SU-DHL-6 (cell line): ENCODE measurements at regions not wholly inside any gene's neighbourhood (a gene's known extent, or its start where the extent isn't known, plus 50 kb on each side); places are given as distances from the start of the nearest gene placed in this dataset.

Experiments
- EZH2phosphoT487 ChIP-seq: fragments of 200-600 bp; sonication (generic), shearing (Covaris generic); conservative IDR thresholded peaks from 2 replicates; pipeline ENCODE4 v1.6.1; 2018; ENCODE audit warnings: mild to moderate bottlenecking, antibody characterized with exemption, low read length, moderate library complexity, mixed read lengths
- TF ChIP-seq, protein P1 (sequence below): fragments of 200-600 bp; sonication (generic); IDR thresholded peaks from one replicate; pipeline ENCODE4 v1.5.1; 2017; ENCODE audit warnings: antibody characterized with exemption, mild to moderate bottlenecking, low read length, moderate library complexity; ENCODE audit not compliant: insufficient read depth, poor library complexity, severe bottlenecking

DNA sequence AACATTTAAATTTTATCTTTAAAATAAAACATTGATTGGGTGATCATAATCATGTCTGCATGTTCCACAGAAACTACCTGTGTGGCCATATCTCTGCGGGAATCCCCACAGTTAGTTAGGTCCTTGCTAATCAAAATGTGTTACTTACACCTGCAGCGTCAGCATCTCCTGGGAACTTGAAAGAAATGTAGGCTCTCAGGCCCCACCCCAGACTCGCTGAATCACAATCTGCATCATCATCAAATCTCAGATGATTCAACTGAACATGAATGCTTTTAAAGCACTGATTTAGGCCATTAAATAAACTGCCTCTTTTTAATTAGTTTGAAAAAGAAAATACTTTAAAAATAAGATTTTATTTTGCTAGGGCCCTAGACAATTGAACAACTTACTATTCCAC, 577.8 kb downstream of the PYDC2 start:
- TF ChIP-seq, protein P1, sequence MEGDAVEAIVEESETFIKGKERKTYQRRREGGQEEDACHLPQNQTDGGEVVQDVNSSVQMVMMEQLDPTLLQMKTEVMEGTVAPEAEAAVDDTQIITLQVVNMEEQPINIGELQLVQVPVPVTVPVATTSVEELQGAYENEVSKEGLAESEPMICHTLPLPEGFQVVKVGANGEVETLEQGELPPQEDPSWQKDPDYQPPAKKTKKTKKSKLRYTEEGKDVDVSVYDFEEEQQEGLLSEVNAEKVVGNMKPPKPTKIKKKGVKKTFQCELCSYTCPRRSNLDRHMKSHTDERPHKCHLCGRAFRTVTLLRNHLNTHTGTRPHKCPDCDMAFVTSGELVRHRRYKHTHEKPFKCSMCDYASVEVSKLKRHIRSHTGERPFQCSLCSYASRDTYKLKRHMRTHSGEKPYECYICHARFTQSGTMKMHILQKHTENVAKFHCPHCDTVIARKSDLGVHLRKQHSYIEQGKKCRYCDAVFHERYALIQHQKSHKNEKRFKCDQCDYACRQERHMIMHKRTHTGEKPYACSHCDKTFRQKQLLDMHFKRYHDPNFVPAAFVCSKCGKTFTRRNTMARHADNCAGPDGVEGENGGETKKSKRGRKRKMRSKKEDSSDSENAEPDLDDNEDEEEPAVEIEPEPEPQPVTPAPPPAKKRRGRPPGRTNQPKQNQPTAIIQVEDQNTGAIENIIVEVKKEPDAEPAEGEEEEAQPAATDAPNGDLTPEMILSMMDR, result no peak
- TF ChIP-seq EZH2phosphoT487, result no peak
